Neural progenitor cell (in vitro differentiated cells): ENCODE measurements at regions not wholly inside any gene's neighbourhood (a gene's known extent, or its start where the extent isn't known, plus 50 kb on each side); places are given as distances from the start of the nearest gene placed in this dataset.

Experiments
- EZH2phosphoT487 ChIP-seq: fragments of 200-600 bp; sonication (generic); IDR thresholded peaks from 2 replicates; pipeline ENCODE4 v1.6.1; 2017; ENCODE audit warnings: antibody characterized with exemption
- TF ChIP-seq, protein P1 (sequence below): fragments of 200-600 bp; sonication (generic); IDR thresholded peaks from 2 replicates; pipeline ENCODE4 v1.5.1; 2017; ENCODE audit warnings: antibody characterized with exemption, mild to moderate bottlenecking

DNA sequence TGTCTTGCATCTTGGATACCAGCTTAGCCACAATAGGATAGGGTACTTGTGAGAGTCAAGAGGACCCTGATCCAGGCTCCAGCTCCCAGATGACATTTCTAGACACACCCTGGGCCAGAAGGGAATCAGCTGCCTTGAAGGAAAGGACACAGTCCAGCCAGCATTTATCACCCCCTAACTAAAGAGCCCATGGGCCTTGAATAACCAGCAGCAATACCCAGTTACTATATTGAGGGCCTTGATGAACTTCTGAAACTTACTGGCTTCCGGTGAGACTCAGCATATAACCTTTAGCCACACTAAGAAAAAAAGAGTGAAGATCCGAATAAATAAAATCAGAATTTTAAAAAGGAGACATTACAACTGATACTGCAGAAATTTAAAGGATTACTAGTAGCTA, 1135.4 kb downstream of the LRFN5 start:
- TF ChIP-seq, protein P1, sequence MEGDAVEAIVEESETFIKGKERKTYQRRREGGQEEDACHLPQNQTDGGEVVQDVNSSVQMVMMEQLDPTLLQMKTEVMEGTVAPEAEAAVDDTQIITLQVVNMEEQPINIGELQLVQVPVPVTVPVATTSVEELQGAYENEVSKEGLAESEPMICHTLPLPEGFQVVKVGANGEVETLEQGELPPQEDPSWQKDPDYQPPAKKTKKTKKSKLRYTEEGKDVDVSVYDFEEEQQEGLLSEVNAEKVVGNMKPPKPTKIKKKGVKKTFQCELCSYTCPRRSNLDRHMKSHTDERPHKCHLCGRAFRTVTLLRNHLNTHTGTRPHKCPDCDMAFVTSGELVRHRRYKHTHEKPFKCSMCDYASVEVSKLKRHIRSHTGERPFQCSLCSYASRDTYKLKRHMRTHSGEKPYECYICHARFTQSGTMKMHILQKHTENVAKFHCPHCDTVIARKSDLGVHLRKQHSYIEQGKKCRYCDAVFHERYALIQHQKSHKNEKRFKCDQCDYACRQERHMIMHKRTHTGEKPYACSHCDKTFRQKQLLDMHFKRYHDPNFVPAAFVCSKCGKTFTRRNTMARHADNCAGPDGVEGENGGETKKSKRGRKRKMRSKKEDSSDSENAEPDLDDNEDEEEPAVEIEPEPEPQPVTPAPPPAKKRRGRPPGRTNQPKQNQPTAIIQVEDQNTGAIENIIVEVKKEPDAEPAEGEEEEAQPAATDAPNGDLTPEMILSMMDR, result no peak
- no peak for TF ChIP-seq EZH2phosphoT487
